Naive thymus-derived CD8-positive, alpha-beta T cell (primary cell): ENCODE measurements at regions not wholly inside any gene's neighbourhood (a gene's known extent, or its start where the extent isn't known, plus 50 kb on each side); places are given as distances from the start of the nearest gene placed in this dataset.

Experiments used
- ATAC-seq, 2 donors: fragments of 150-1000 bp; cut with Tn5 transposase in 1 of 2; sonication (Bioruptor Pico), chemical (Tn5 transposase) in 1 of 2; 1 replicate in 1 of 2; 2 replicates in 1 of 2; pipeline ENCODE4 v1.10.0; 2021; ENCODE audit warnings: mild to moderate bottlenecking in 2 of 2, moderate library complexity in 2 of 2
- POLR2A ChIA-PET: fragments of 350-600 bp; sonication (Branson Sonifier 250); formaldehyde crosslinking; loops from one replicate; lab custom pipeline; 2021; ENCODE audit warnings: antibody characterized with exemption; lab: Charles Lee
- DNase-seq, 10 donors: peaks; one replicate each; pipeline versions ENCODE4 v3.0.0 to v3.0.0-alpha.2; 2020 to 2022
- H3K27ac Mint-ChIP-seq, 10 donors: one replicate each; pipeline ENCODE4 v1.8.0; 2020 to 2022; ENCODE audit warnings: mild to moderate bottlenecking in 10 of 10, mixed read lengths in 10 of 10, moderate library complexity in 4 of 10, inconsistent platforms in 1 of 10
- H3K27me3 Mint-ChIP-seq, 5 donors: one replicate each; pipeline ENCODE4 v1.8.0; 2021 to 2022; ENCODE audit warnings: mixed read lengths in 5 of 5
- H3K36me3 Mint-ChIP-seq, 3 donors: one replicate each; pipeline ENCODE4 v1.8.0; 2020 to 2022; ENCODE audit warnings: mixed read lengths in 3 of 3, mild to moderate bottlenecking in 2 of 3, inconsistent platforms in 1 of 3
- H3K4me1 Mint-ChIP-seq, 4 donors: one replicate each; pipeline ENCODE4 v1.8.0; 2021 to 2022; ENCODE audit warnings: mixed read lengths in 4 of 4
- H3K4me3 Mint-ChIP-seq, 10 donors: one replicate each; pipeline ENCODE4 v1.8.0; 2020 to 2022; ENCODE audit warnings: mild to moderate bottlenecking in 10 of 10, mixed read lengths in 10 of 10, moderate library complexity in 6 of 10, inconsistent platforms in 1 of 10
- H3K9me3 Mint-ChIP-seq, 9 donors: one replicate each; pipeline ENCODE4 v1.8.0; 2020 to 2022; ENCODE audit warnings: mixed read lengths in 9 of 9, mild to moderate bottlenecking in 3 of 9, inconsistent platforms in 1 of 9, moderate library complexity in 1 of 9

GRCh38 chr2:191738003-191738402, 60.1 kb downstream of the NABP1 start:
- Mint-ChIP-seq H3K27ac (no peak overlapping the region), H3K36me3 (no peaks in the 10 kb centered on the region), H3K9me3 (peaks cover 0 to 4% (median 0%) of the 10 kb centered on the region in 9 donors), H3K4me1 (peaks cover 9 to 16% (median 12%) of the 10 kb centered on the region in 4 donors), H3K27me3 (peaks cover 5 to 26% (median 20%) of the 10 kb centered on the region in 5 donors), H3K4me3 (no peak overlapping the region)
- DNase-seq (no peak), ATAC-seq (no peak)
- POLR2A ChIA-PET = no interaction called here

- Mint-ChIP-seq H3K9me3 (peaks cover 0 to 4% (median 0%) of the 10 kb centered on the region in 9 donors), H3K27me3 (peaks cover 5 to 29% (median 24%) of the 10 kb centered on the region in 5 donors), H3K27ac (no peak overlapping the region), H3K4me1 (peaks cover 9 to 16% (median 12%) of the 10 kb centered on the region in 4 donors), H3K36me3 (no peaks in the 10 kb centered on the region), H3K4me3 (no peak overlapping the region)
- DNase-seq = no peak
- no peak for ATAC-seq
- POLR2A ChIA-PET = no interaction called here
Observed at GRCh38 chr2:191738667-191739066, 60.7 kb downstream of the NABP1 start.

DNA sequence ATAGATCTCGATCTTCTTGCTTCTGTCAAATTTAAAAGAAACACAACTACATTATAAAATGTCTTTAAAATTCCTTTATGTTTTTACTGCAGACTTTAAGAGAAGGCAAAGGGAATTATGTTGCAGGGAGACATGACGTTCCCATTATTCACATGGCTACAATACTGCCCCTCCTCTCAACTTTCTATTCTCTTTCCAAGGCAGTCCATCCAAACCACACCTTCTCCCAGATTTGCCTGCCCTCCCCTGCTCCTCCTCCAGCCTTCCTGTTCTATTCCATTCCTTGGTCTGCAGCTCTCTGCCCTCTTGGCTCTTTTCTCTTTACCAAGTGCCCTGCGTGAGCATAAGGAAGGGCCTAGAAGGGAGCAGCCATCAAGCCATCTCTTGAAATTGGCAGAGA, 61.3 kb downstream of the NABP1 start:
- peaks cover 0 to 4% (median 0%) of the 10 kb centered on the region in 9 donors for H3K9me3 Mint-ChIP-seq
- POLR2A ChIA-PET = no interaction called here
- no peak overlapping the region for H3K4me3 Mint-ChIP-seq
- H3K36me3 Mint-ChIP-seq = no peaks in the 10 kb centered on the region
- no peak overlapping the region for H3K27ac Mint-ChIP-seq
- H3K27me3 Mint-ChIP-seq = peaks cover 7 to 32% (median 20%) of the 10 kb centered on the region in 5 donors
- ATAC-seq (no peak), DNase-seq (no peak)
- peaks cover 9 to 16% (median 12%) of the 10 kb centered on the region in 4 donors for H3K4me1 Mint-ChIP-seq

GRCh38 chr2:191740016-191740419, 62.1 kb downstream of the NABP1 start:
- H3K36me3 Mint-ChIP-seq = no peaks in the 10 kb centered on the region
- ATAC-seq (peak; percentile 96), DNase-seq (peak in 9 of 10 donors; percentile 18 to 87 (median 66))
- peaks cover 0 to 4% (median 0%) of the 10 kb centered on the region in 9 donors for H3K9me3 Mint-ChIP-seq
- POLR2A ChIA-PET = interaction anchor here (0.5 kb wide), 1 partner anchor 226 kb away, joined by 3 read pairs; no protein-coding TSS in a partner anchor
- peaks cover 7 to 40% (median 20%) of the 10 kb centered on the region in 5 donors for H3K27me3 Mint-ChIP-seq
- H3K4me1 Mint-ChIP-seq = peaks cover 9 to 16% (median 12%) of the 10 kb centered on the region in 4 donors
- peak overlapping the region in 9 of 10 donors; percentile 2 to 54 (median 41) for H3K4me3 Mint-ChIP-seq
- peak overlapping the region; percentile 5 to 91 (median 36) for H3K27ac Mint-ChIP-seq

DNA sequence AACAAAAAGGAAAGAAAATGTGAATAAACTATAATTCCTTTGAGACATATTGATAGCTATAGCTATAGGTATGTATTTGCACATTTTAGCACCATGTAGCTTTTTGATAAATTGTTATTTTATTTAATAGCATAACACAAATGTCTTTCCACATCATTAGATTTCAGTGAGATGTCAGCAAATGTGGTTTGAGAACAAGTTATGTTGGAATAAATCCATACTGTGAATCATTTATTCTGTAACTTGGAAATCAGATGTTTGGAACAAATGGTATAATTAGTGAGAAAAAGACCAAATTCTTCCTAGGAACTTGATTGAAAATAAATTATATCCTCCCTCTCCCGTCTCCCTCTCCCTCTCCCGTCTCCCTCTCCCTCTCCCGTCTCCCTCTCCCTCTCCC, 62.8 kb downstream of the NABP1 start:
- H3K4me3 Mint-ChIP-seq = no peak overlapping the region
- peaks cover 0 to 4% (median 0%) of the 10 kb centered on the region in 9 donors for H3K9me3 Mint-ChIP-seq
- ATAC-seq (no peak), DNase-seq (no peak)
- peaks cover 9 to 16% (median 12%) of the 10 kb centered on the region in 4 donors for H3K4me1 Mint-ChIP-seq
- POLR2A ChIA-PET = interaction anchor here (0.5 kb wide), 1 partner anchor 227 kb away, joined by 3 read pairs; no protein-coding TSS in a partner anchor
- H3K27ac Mint-ChIP-seq = no peak overlapping the region
- peaks cover 9 to 46% (median 23%) of the 10 kb centered on the region in 5 donors for H3K27me3 Mint-ChIP-seq
- no peaks in the 10 kb centered on the region for H3K36me3 Mint-ChIP-seq

- POLR2A ChIA-PET = interaction anchor here (0.5 kb wide), 1 partner anchor 49 kb away, joined by 3 read pairs; no protein-coding TSS in a partner anchor
- ATAC-seq = no peak
- Mint-ChIP-seq H3K36me3 (peaks cover 0 to 2% (median 0%) of the 10 kb centered on the region in 3 donors), H3K27me3 (peaks cover 26 to 67% (median 35%) of the 10 kb centered on the region in 5 donors), H3K9me3 (no peaks in the 10 kb centered on the region), H3K27ac (peak overlapping the region in 1 of 10 donors; percentile 63), H3K4me1 (no peaks in the 10 kb centered on the region), H3K4me3 (no peak overlapping the region)
- no peak for DNase-seq
Observed at GRCh38 chr2:191746346-191747169, 68.6 kb downstream of the NABP1 start.

GRCh38 chr2:191747170-191747530, 69.2 kb downstream of the NABP1 start:
- Mint-ChIP-seq H3K9me3 (no peaks in the 10 kb centered on the region), H3K4me3 (no peak overlapping the region), H3K27ac (no peak overlapping the region), H3K4me1 (no peaks in the 10 kb centered on the region), H3K36me3 (peaks cover 0 to 2% (median 0%) of the 10 kb centered on the region in 3 donors), H3K27me3 (peaks cover 26 to 67% (median 35%) of the 10 kb centered on the region in 5 donors)
- DNase-seq (no peak), ATAC-seq (no peak)
- POLR2A ChIA-PET = interaction anchor here (0.5 kb wide), 1 partner anchor 50 kb away, joined by 3 read pairs; no protein-coding TSS in a partner anchor

DNA sequence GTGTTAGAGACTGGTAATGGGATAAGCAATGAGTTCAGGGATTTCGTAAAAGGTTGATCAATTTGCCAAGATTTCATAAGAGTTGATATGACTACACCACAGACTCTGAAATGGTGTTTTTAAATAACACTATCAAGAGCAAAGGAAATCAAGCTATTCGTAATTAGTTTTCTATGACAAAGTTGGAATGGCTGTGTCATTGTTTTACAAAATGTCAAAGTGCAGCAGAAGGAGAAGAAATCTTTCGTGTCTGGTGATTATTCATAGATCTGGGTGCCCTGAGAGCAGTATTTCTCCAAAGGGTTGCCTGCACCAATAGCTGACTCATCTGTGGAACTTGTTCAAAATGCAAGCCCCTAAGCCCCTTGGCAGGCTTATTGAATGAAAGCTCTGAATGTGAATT, 70.1 kb downstream of the NABP1 start:
- Mint-ChIP-seq H3K36me3 (peaks cover 0 to 2% (median 0%) of the 10 kb centered on the region in 3 donors), H3K4me1 (no peaks in the 10 kb centered on the region), H3K27me3 (peaks cover 27 to 64% (median 35%) of the 10 kb centered on the region in 5 donors), H3K4me3 (no peak overlapping the region), H3K9me3 (no peaks in the 10 kb centered on the region), H3K27ac (no peak overlapping the region)
- POLR2A ChIA-PET = no interaction called here
- DNase-seq (no peak), ATAC-seq (no peak)

- ATAC-seq = no peak
- H3K4me1 Mint-ChIP-seq = no peaks in the 10 kb centered on the region
- H3K9me3 Mint-ChIP-seq = no peaks in the 10 kb centered on the region
- H3K27ac Mint-ChIP-seq = peak overlapping the region in 1 of 10 donors; percentile 3
- peaks cover 26 to 59% (median 31%) of the 10 kb centered on the region in 5 donors for H3K27me3 Mint-ChIP-seq
- peaks cover 0 to 2% (median 0%) of the 10 kb centered on the region in 3 donors for H3K36me3 Mint-ChIP-seq
- POLR2A ChIA-PET = no interaction called here
- no peak overlapping the region for H3K4me3 Mint-ChIP-seq
- DNase-seq = no peak
Observed at GRCh38 chr2:191748528-191749180, 70.7 kb downstream of the NABP1 start.

DNA sequence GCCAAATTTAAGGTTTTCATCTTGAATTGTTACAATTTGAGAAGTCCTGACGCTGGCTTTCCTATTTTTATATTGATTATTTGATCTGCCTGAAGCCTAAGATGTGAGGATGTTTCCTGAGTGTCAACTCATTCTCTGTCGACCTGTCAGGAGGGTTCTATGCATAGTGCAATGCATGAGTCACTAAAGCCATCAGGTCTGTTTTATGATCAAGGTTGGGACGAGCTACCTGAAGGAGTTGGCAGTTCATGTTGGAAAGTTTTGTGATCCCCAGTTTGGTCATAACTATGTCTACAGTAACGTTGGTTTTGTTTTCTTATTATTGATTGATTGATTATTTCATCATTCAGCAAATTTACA, 71.2 kb downstream of the NABP1 start:
- Mint-ChIP-seq H3K4me3 (no peak overlapping the region), H3K4me1 (no peaks in the 10 kb centered on the region), H3K9me3 (no peaks in the 10 kb centered on the region), H3K36me3 (peaks cover 0 to 2% (median 0%) of the 10 kb centered on the region in 3 donors), H3K27ac (no peak overlapping the region), H3K27me3 (peaks cover 25 to 57% (median 31%) of the 10 kb centered on the region in 5 donors)
- POLR2A ChIA-PET = no interaction called here
- ATAC-seq (no peak), DNase-seq (no peak)

GRCh38 chr2:191754103-191754502, 76.2 kb downstream of the NABP1 start:
- H3K27me3 Mint-ChIP-seq = peaks cover 9 to 18% (median 10%) of the 10 kb centered on the region in 5 donors
- no peaks in the 10 kb centered on the region for H3K9me3 Mint-ChIP-seq
- POLR2A ChIA-PET = no interaction called here
- DNase-seq (no peak), ATAC-seq (no peak)
- no peaks in the 10 kb centered on the region for H3K36me3 Mint-ChIP-seq
- H3K27ac Mint-ChIP-seq = no peak overlapping the region
- no peak overlapping the region for H3K4me3 Mint-ChIP-seq
- H3K4me1 Mint-ChIP-seq = peaks cover 0 to 4% (median 3%) of the 10 kb centered on the region in 4 donors

- Mint-ChIP-seq H3K4me3 (no peak overlapping the region), H3K27me3 (peaks cover 7 to 12% (median 11%) of the 10 kb centered on the region in 5 donors), H3K4me1 (peaks cover 0 to 6% (median 3%) of the 10 kb centered on the region in 4 donors), H3K9me3 (peaks cover 0 to 2% (median 0%) of the 10 kb centered on the region in 9 donors), H3K36me3 (no peaks in the 10 kb centered on the region), H3K27ac (no peak overlapping the region)
- POLR2A ChIA-PET = no interaction called here
- DNase-seq (no peak), ATAC-seq (no peak)
Observed at GRCh38 chr2:191756761-191757160, 78.8 kb downstream of the NABP1 start.
